Activated B cell treated with CpG ODN at 0.5 μM for 24 hours (primary cell): ENCODE measurements at regions not wholly inside any gene's neighbourhood (a gene's known extent, or its start where the extent isn't known, plus 50 kb on each side); places are given as distances from the start of the nearest gene placed in this dataset.

ENCODE experiments used
- ATAC-seq: fragments of 200-7000 bp; cut with Tn5 transposase; one replicate; pipeline ENCODE4 v1.10.0; 2021; ENCODE audit warnings: low read depth, mild to moderate bottlenecking, moderate library complexity
- CTCF ChIA-PET: fragments of 350-600 bp; sonication (Branson Sonifier 250); formaldehyde crosslinking; loops from one replicate; lab custom pipeline; 2021; ENCODE audit warnings: antibody characterized with exemption; lab: Charles Lee
- POLR2A ChIA-PET: fragments of 350-600 bp; sonication (Branson Sonifier 250); formaldehyde crosslinking; loops from one replicate; lab custom pipeline; 2021; ENCODE audit warnings: antibody characterized with exemption; lab: Charles Lee
- DNase-seq: peaks from one replicate; pipeline ENCODE4 v3.0.0; 2022
- H3K27ac Mint-ChIP-seq: one replicate; pipeline ENCODE4 v1.8.0; 2020; ENCODE audit warnings: mixed read lengths
- H3K27me3 Mint-ChIP-seq: one replicate; pipeline ENCODE4 v1.8.0; 2021; ENCODE audit warnings: mixed read lengths
- H3K36me3 Mint-ChIP-seq: one replicate; pipeline ENCODE4 v1.8.0; 2021; ENCODE audit warnings: low read depth, mixed read lengths
- H3K4me1 Mint-ChIP-seq: one replicate; pipeline ENCODE4 v1.8.0; 2021; ENCODE audit warnings: mixed read lengths
- H3K4me3 Mint-ChIP-seq: one replicate; pipeline ENCODE4 v1.8.0; 2020; ENCODE audit warnings: mild to moderate bottlenecking, mixed read lengths
- H3K9me3 Mint-ChIP-seq: one replicate; pipeline ENCODE4 v1.8.0; 2020; ENCODE audit warnings: mixed read lengths
- CTCF ChIP-seq: fragments of 200-600 bp; IDR thresholded peaks from one replicate; pipeline ENCODE4 v1.8.0; 2022; ENCODE audit warnings: antibody characterized with exemption, mild to moderate bottlenecking
- intact Hi-C: fragments of 100-400 bp; cut with micrococcal nuclease; formaldehyde crosslinking; loops from one replicate; pipeline ENCODE4 v1.15.1; 2024

GRCh38 chr3:124453189-124453588, 277.1 kb upstream of the UMPS start:
- Mint-ChIP-seq H3K27ac (no peak overlapping the region), H3K9me3 (no peaks in the 10 kb centered on the region), H3K4me3 (no peak overlapping the region), H3K4me1 (peaks cover 2% of the 10 kb centered on the region), H3K36me3 (no peaks in the 10 kb centered on the region), H3K27me3 (peaks cover 10% of the 10 kb centered on the region)
- ChIA-PET POLR2A (no interaction called here), CTCF (no interaction called here)
- intact Hi-C loops, result no loop called here
- ATAC-seq (no peak), DNase-seq (no peak)
- TF ChIP-seq CTCF, result no peak

- POLR2A ChIA-PET, result no interaction called here
- H3K36me3 Mint-ChIP-seq, result no peaks in the 10 kb centered on the region
- peaks cover 8% of the 10 kb centered on the region for H3K27me3 Mint-ChIP-seq
- CTCF ChIA-PET, result interaction anchor here (1.2 kb wide), 1 partner anchor 10 kb away, joined by 3 read pairs; no protein-coding TSS in a partner anchor
- no peak overlapping the region for H3K27ac Mint-ChIP-seq
- no peaks in the 10 kb centered on the region for H3K9me3 Mint-ChIP-seq
- DNase-seq, result no peak
- H3K4me3 Mint-ChIP-seq, result no peak overlapping the region
- H3K4me1 Mint-ChIP-seq, result peaks cover 2% of the 10 kb centered on the region
- intact Hi-C loops, result no loop called here
- ATAC-seq, result no peak
- TF ChIP-seq CTCF, result no peak
Observed at GRCh38 chr3:124455891-124456290, 274.4 kb upstream of the UMPS start.

GRCh38 chr3:124456506-124456905, 273.7 kb upstream of the UMPS start:
- no peaks in the 10 kb centered on the region for H3K9me3 Mint-ChIP-seq
- H3K27ac Mint-ChIP-seq, result no peak overlapping the region
- ATAC-seq (no peak), DNase-seq (no peak)
- peaks cover 11% of the 10 kb centered on the region for H3K27me3 Mint-ChIP-seq
- no peak overlapping the region for H3K4me3 Mint-ChIP-seq
- ChIA-PET POLR2A (no interaction called here), CTCF (no interaction called here)
- H3K4me1 Mint-ChIP-seq, result peaks cover 2% of the 10 kb centered on the region
- intact Hi-C loops, result no loop called here
- no peaks in the 10 kb centered on the region for H3K36me3 Mint-ChIP-seq
- no peak for TF ChIP-seq CTCF

- DNase-seq, result no peak
- peaks cover 9% of the 10 kb centered on the region for H3K27me3 Mint-ChIP-seq
- H3K36me3 Mint-ChIP-seq, result no peaks in the 10 kb centered on the region
- H3K9me3 Mint-ChIP-seq, result no peaks in the 10 kb centered on the region
- no peak overlapping the region for H3K4me3 Mint-ChIP-seq
- no peak overlapping the region for H3K27ac Mint-ChIP-seq
- intact Hi-C loops, result no loop called here
- TF ChIP-seq CTCF, result no peak
- ATAC-seq, result no peak
- ChIA-PET POLR2A (no interaction called here), CTCF (interaction anchor here (0.7 kb wide), 1 partner anchor 9 kb away, joined by 3 read pairs; no protein-coding TSS in a partner anchor)
- no peaks in the 10 kb centered on the region for H3K4me1 Mint-ChIP-seq
Observed at GRCh38 chr3:124459678-124460077, 270.6 kb upstream of the UMPS start.

- H3K4me1 Mint-ChIP-seq, result no peaks in the 10 kb centered on the region
- H3K9me3 Mint-ChIP-seq, result no peaks in the 10 kb centered on the region
- no peak overlapping the region for H3K4me3 Mint-ChIP-seq
- intact Hi-C loops, result no loop called here
- CTCF ChIA-PET, result no interaction called here
- H3K27ac Mint-ChIP-seq, result no peak overlapping the region
- POLR2A ChIA-PET, result no interaction called here
- TF ChIP-seq CTCF, result no peak
- ATAC-seq (no peak), DNase-seq (no peak)
- H3K36me3 Mint-ChIP-seq, result no peaks in the 10 kb centered on the region
- peaks cover 9% of the 10 kb centered on the region for H3K27me3 Mint-ChIP-seq
Observed at GRCh38 chr3:124461126-124461525, 269.1 kb upstream of the UMPS start.
